Upper lobe of left lung (tissue), 4 donors: ENCODE measurements at regions not wholly inside any gene's neighbourhood (a gene's known extent, or its start where the extent isn't known, plus 50 kb on each side); places are given as distances from the start of the nearest gene placed in this dataset.

Experiments
- POLR2A ChIP-seq, 4 donors: fragments of 450-650 bp; IDR thresholded peaks; one replicate each; pipeline ENCODE4 v1.5.1; 2016 to 2017; ENCODE audit warnings: antibody characterized with exemption in 4 of 4, mild to moderate bottlenecking in 2 of 4
- POLR2AphosphoS5 ChIP-seq, 2 donors: sonication (generic); formaldehyde crosslinking; IDR thresholded peaks; one replicate each; pipeline ENCODE4 v1.5.1; 2017; ENCODE audit warnings: antibody characterized with exemption in 2 of 2
- TF ChIP-seq, protein P1 (sequence below), 6 experiments: fragments of 450-650 bp in 4 of 6; fragments of 200-600 bp in 2 of 6; sonication (generic) in 2 of 6; IDR thresholded peaks; one replicate each; pipeline ENCODE4 v1.5.1; 2016 to 2019; ENCODE audit warnings: antibody characterized with exemption in 6 of 6

- TF ChIP-seq, protein P1, sequence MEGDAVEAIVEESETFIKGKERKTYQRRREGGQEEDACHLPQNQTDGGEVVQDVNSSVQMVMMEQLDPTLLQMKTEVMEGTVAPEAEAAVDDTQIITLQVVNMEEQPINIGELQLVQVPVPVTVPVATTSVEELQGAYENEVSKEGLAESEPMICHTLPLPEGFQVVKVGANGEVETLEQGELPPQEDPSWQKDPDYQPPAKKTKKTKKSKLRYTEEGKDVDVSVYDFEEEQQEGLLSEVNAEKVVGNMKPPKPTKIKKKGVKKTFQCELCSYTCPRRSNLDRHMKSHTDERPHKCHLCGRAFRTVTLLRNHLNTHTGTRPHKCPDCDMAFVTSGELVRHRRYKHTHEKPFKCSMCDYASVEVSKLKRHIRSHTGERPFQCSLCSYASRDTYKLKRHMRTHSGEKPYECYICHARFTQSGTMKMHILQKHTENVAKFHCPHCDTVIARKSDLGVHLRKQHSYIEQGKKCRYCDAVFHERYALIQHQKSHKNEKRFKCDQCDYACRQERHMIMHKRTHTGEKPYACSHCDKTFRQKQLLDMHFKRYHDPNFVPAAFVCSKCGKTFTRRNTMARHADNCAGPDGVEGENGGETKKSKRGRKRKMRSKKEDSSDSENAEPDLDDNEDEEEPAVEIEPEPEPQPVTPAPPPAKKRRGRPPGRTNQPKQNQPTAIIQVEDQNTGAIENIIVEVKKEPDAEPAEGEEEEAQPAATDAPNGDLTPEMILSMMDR (IDR thresholded peaks at IDR 0.05): no peak
- no peak for TF ChIP-seq POLR2A (IDR thresholded peaks at IDR 0.05)
- no peak for TF ChIP-seq POLR2AphosphoS5 (IDR thresholded peaks at IDR 0.05)
Observed at GRCh38 chr7:81218480-81219106, 299.7 kb upstream of the SEMA3C start.
